HEK293 (cell line): ENCODE measurements at regions not wholly inside any gene's neighbourhood (a gene's known extent, or its start where the extent isn't known, plus 50 kb on each side); places are given as distances from the start of the nearest gene placed in this dataset.

ENCODE experiments used
- CTCF ChIP-seq: fragments of 450-650 bp; formaldehyde crosslinking; IDR thresholded peaks from 2 replicates; pipeline ENCODE4 v1.5.1; 2016; ENCODE audit warnings: missing biosample characterization, missing genetic modification characterization
- TCF7L2 ChIP-seq: IDR thresholded peaks from 2 replicates; pipeline ENCODE4 v1.6.1; 2011; ENCODE audit warnings: low read depth, mild to moderate bottlenecking, inconsistent platforms, low read length, moderate library complexity, borderline replicate concordance
- ZBTB1 ChIP-seq: fragments of 450-650 bp; formaldehyde crosslinking; IDR thresholded peaks from 2 replicates; pipeline ENCODE4 v1.5.1; 2016; ENCODE audit warnings: missing biosample characterization, missing genetic modification characterization
- ZNF184 ChIP-seq: fragments of 450-650 bp; IDR thresholded peaks from 2 replicates; pipeline ENCODE4 v1.5.1; 2018; ENCODE audit warnings: missing biosample characterization, mild to moderate bottlenecking, missing genetic modification characterization
- ZSCAN18 ChIP-seq: fragments of 450-650 bp; formaldehyde crosslinking; IDR thresholded peaks from 2 replicates; pipeline ENCODE4 v1.5.1; 2016; ENCODE audit warnings: missing biosample characterization, missing genetic modification characterization

- TF ChIP-seq CTCF (tag by site-specific recombination): no peak
- TF ChIP-seq TCF7L2: no peak
- no peak for TF ChIP-seq ZBTB1 (tag by site-specific recombination)
- no peak for TF ChIP-seq ZNF184 (tag by site-specific recombination)
- no peak for TF ChIP-seq ZSCAN18 (tag by site-specific recombination)
Observed at GRCh38 chr2:2720351-2720750, 389.3 kb upstream of the MYT1L start.
